ENCODE measurements at regions not wholly inside any gene's neighbourhood (a gene's known extent, or its start where the extent isn't known, plus 50 kb on each side); places are given as distances from the start of the nearest gene placed in this dataset.

DNA sequence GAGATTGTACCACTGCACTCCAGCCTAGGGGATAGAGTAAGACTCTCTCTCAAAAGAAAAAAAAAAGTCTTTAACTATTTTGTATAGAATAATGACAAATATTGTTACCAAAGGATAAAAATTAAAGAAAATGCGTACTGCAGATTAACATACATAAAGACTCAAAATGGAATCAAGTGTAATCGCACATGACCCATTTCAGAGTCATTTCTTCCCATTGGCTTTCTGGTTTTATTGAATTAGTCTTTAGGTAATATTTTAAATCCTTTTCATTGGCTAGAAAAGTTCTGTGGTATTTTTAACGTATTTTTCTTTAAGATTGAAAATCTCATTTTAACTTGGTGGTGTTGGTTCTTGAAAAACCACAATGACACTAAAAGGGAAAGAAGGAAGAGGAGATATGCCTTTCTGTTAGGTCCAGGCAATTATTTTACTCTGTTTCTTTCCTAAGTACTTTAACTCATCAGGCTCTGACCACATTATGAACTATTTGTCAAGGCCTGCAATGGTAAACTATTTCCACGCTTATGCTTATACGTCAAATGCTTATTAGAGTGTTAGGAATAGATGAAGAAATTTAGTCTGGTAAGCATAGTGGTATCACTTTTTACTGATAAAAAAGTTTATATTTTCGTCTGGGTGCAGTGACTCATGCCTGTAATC is 52.3 kb downstream of the PLEKHG1 start:
- no peak for DNase-seq (ENCODE audit: low read depth in 1 of 2, low spot score in 1 of 2)

DNA sequence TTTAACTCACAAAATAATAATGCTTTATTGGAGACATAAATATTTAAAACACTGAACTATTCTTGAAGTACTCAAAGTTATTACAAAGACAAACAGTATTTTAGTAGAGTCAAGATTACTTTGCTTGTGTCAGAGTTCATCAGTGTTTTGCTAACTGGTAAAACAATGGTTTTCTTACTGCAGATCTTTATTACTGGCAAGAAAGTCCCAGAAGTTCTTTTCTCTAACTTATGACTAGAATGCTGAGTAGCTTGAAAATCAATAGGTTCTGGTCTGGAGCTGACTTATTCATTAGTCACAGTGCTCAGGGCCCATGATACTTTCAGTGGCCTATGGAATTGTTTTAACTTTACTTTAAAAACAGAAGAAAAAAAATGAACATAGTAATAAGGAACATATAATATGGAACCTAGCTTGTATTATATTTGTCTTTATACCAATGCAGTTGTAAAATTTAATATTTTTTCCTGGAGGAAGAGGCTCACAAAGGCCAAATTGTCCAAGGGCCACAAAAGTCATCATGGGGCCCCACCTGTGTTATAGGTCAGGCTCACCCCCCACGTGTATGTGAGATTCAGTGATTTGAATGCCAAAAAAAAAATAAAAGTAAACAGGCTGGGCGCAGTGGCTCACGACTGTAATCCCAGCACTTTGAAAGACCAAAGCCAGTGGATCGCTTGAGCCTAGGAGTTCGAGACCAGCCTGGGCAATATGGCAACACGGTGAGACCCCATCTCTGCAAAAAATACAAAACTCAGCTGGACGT is 53.3 kb downstream of the PLEKHG1 start:
- DNase-seq (ENCODE audit: low read depth in 1 of 2, low spot score in 1 of 2): no peak

- DNase-seq (ENCODE audit: low read depth in 1 of 2, low spot score in 1 of 2): no peak
Measured at GRCh38 chr6:150654608-150655007, 54.9 kb downstream of the PLEKHG1 start.

DNA sequence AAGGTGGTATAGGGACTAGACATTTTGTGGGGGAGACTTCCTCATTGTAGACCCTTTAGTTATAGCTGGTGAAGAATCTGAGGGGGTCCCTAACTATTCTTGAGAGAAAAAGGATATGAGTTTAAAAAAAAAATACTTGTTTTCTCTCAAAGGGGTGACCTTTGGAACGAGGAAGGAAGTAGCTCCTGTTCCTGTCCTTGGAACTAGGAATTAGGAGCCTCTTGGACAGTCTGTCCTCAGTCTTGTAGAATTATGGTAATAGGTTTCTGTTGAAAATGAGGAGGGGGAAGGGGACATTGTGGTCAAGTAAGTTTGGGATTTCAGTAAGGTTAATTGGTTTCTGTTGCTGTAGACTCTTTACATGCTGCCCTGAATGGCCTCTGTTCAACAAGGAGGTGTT is 56.5 kb downstream of the PLEKHG1 start:
- DNase-seq (ENCODE audit: low read depth in 1 of 2, low spot score in 1 of 2): no peak

DNA sequence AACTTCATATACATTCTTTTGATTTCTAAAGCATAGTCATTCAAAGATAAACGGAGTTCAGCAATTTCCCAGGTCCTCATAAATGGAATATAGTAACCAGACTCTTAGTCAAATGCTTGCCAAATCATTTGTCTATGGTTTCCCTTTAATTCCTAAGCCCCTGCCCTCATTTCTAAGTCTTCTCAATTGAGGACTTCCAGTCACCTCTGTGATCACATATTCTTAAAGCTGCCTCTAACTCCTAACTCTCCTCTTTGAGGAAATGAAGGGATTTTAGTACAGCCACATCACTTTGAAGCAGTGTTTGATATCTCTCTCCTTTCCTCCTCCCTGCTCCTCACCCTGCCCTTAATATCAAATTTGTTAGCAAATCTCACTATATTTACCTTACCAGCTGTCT is 58.7 kb downstream of the PLEKHG1 start:
- DNase-seq (ENCODE audit: low read depth in 1 of 2, low spot score in 1 of 2): no peak

GRCh38 chr6:150659046-150659763 is 59.5 kb downstream of the PLEKHG1 start:
- no peak for DNase-seq (ENCODE audit: low read depth in 1 of 2, low spot score in 1 of 2)

- no peak for DNase-seq (ENCODE audit: low read depth in 1 of 2, low spot score in 1 of 2)
Measured at GRCh38 chr6:150661216-150662007, 61.7 kb downstream of the PLEKHG1 start.

DNA sequence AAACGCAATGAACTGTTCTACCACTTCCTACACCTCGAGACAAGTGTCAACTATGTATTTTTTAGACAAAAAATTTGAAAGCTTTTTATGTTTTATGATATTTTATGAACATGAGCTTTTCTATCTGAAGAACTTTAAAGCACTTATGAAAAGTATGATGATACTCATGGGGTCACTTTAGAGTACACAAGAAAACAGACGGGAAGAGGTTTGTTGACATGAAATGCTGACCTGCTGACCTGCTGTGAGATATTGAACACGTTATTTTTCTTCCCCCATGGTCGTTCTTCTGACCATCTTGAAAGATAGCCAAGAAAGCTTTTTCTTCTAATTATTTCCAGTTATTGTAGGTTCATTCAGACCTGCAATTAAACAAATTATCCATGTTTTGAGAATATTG is 63.1 kb downstream of the PLEKHG1 start:
- DNase-seq (ENCODE audit: low read depth in 1 of 2, low spot score in 1 of 2): no peak

DNA sequence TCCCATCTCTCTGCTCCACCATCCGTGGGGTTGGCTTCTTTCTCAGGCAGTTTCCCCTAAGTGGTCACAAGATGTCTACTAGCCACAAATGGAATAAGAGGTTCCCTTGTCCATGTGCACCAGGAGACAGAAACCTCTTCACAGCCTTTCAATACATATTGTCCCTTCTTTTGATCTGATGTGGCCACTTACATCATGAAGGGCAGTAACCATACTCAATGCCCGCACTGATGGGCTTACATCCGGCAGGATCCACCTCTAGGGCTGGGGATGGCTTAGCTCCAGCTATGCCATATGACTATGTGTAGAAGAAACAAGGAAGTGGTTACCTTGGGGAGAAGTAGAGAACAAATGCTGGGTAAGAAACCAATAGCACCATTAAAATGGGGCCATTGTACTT is 64.4 kb downstream of the PLEKHG1 start:
- no peak for DNase-seq (ENCODE audit: low read depth in 1 of 2, low spot score in 1 of 2)

GRCh38 chr6:150666071-150666470 is 66.4 kb downstream of the PLEKHG1 start:
- DNase-seq (ENCODE audit: low read depth in 1 of 2, low spot score in 1 of 2): no peak

DNA sequence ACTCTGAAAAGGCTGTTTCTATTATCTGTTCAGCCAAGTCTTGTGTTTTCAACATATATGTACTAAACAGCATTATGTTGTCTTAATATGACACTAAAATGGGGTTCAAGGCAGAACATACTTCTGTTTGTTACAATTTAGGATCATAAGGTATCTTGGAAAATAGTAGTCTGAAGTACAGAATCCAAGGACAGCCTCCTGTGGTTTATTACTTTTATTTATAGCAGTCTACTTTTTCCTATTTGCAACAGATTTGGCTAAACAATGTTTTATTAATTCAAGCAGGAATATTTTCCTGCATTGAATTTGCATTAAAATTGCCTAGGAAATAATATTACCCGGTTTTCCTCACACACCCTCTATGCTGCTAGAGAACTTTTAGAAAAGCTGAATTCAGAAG is 67.7 kb downstream of the PLEKHG1 start:
- no peak for DNase-seq (ENCODE audit: low read depth in 1 of 2, low spot score in 1 of 2)

DNA sequence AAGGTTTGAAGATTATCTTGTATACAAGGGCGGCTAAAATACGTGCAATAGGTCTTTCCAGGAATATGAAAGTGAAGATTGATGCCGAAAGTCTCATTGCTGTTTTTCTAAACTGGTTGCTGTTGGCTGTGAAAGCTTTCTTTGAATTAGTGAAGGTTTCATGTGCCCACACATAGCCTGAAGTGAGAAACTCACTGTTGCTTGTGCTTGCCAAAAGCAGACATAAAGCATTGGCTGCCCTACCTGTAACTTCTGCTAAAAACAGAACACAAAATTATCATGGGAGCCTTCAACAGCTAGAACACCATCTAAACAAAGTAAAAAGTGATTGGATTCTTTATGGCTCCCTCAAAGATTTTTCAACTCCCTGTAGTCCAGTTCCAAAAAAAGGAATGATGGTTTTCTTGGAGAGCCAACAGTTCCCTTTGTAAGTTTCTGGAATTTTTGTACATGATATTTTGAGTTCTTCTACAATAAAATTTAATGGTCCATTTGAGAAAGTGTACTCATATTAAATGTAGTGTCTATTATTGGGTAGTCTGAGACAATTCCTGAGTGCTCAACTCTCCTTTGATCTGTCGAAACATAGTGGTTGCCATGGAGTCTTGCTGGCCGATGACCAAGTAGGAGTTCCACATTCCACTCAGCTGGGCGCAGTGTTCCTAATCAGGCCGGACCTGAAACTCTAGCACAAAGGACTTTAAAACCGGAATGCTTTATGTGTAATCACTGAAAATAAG is 68.5 kb downstream of the PLEKHG1 start:
- no peak for DNase-seq (ENCODE audit: low read depth in 1 of 2, low spot score in 1 of 2)

- DNase-seq (ENCODE audit: low read depth in 1 of 2, low spot score in 1 of 2): no peak
Measured at GRCh38 chr6:150668900-150669302, 69.2 kb downstream of the PLEKHG1 start.

- DNase-seq (ENCODE audit: low read depth in 1 of 2, low spot score in 1 of 2): no peak
Measured at GRCh38 chr6:150670311-150670710, 70.6 kb downstream of the PLEKHG1 start.

DNA sequence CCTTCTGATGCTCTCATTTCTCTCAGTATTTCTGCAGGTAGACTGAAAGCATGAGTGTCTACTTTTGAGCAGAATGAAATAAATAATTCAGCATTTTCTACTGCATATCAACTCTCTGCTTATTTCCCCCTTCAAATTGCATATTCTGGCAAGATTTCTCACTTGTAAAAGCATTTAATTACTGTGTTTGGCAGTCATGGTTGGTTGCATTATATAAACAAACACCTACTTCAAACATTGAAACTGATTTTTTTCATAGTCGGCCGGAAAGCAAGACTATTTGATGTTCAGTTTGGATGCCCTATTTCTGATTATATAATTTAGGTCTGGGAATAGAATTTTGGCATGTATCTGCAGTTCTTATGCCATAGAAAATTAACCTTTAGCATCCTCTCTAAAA is 73.1 kb downstream of the PLEKHG1 start:
- DNase-seq (ENCODE audit: low read depth in 1 of 2, low spot score in 1 of 2): no peak

- no peak for DNase-seq (ENCODE audit: low read depth in 1 of 2, low spot score in 1 of 2)
Measured at GRCh38 chr6:150673720-150674346, 74.1 kb downstream of the PLEKHG1 start.

DNA sequence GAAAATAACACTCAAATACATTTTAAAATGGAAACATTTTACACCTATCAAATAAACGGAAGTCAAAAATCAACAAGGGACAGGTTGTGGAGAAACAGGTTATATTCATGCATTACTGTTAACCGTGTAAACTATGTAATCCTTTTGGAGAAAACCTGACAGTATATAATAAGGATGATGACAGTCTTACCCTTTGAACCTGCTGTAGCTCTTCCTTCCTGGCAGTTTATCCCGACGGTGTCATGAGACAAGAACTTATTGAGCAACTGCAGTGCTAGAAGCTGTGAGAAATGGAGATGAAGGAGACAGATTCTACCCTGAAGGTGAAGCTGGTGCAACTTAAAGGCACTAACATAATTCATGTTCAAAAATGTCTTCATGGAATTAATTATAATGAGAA is 76.7 kb downstream of the PLEKHG1 start:
- DNase-seq (ENCODE audit: low read depth in 1 of 2, low spot score in 1 of 2): no peak

- DNase-seq (ENCODE audit: low read depth in 1 of 2, low spot score in 1 of 2): no peak
Measured at GRCh38 chr6:150676772-150677171, 77.1 kb downstream of the PLEKHG1 start.

GRCh38 chr6:150680510-150680909 is 80.8 kb downstream of the PLEKHG1 start:
- no peak for DNase-seq (ENCODE audit: low read depth in 1 of 2, low spot score in 1 of 2)
